Endometrial microvascular endothelial cells (primary cell): ENCODE measurements at regions not wholly inside any gene's neighbourhood (a gene's known extent, or its start where the extent isn't known, plus 50 kb on each side); places are given as distances from the start of the nearest gene placed in this dataset.
"Not testable (repeated sequence)": the region's sequence is repeated elsewhere in the genome, so short reads cannot be mapped to it uniquely, and the experiment has no call there.

Experiments used
- in situ Hi-C: cut with HindIII; loops from 2 replicates; pipeline ENCODE4 v1.10.0; 2017; ENCODE audit warnings: low sequenced_read_pairs, low pct_unique_long_range_greater_than_20kb; ENCODE audit errors: inconsistent ontology term

- in situ Hi-C loops = no loop called here
These were observed 192.9 kb upstream of the CCNH start for GRCh38 chr5:87605663-87606062.

- in situ Hi-C loops = no loop called here
These were observed 187.0 kb upstream of the CCNH start for GRCh38 chr5:87599778-87600177.

- in situ Hi-C loops = no loop called here
These were observed 185.7 kb upstream of the CCNH start for GRCh38 chr5:87598460-87598859.

GRCh38 chr5:87594566-87594965 is 181.8 kb upstream of the CCNH start:
- in situ Hi-C loops = no loop called here

- in situ Hi-C loops = no loop called here
These were observed 176.9 kb upstream of the CCNH start for GRCh38 chr5:87589587-87589986.

- in situ Hi-C loops = no loop called here
These were observed 175.6 kb upstream of the CCNH start for GRCh38 chr5:87588316-87588715.

- in situ Hi-C loops = not testable (repeated sequence)
These were observed 171.0 kb upstream of the CCNH start for GRCh38 chr5:87583704-87584103.

GRCh38 chr5:87582149-87582548 is 169.4 kb upstream of the CCNH start:
- in situ Hi-C loops = no loop called here

- in situ Hi-C loops = no loop called here
These were observed 168.9 kb upstream of the CCNH start for GRCh38 chr5:87581661-87582060.

- in situ Hi-C loops = no loop called here
These were observed 166.9 kb upstream of the CCNH start for GRCh38 chr5:87579678-87580077.

GRCh38 chr5:87576867-87577266 is 164.1 kb upstream of the CCNH start:
- in situ Hi-C loops = no loop called here

- in situ Hi-C loops = not testable (repeated sequence)
These were observed 163.6 kb upstream of the CCNH start for GRCh38 chr5:87576306-87576705.

- in situ Hi-C loops = no loop called here
These were observed 161.4 kb upstream of the CCNH start for GRCh38 chr5:87574106-87574505.

GRCh38 chr5:87572611-87573010 is 159.9 kb upstream of the CCNH start:
- in situ Hi-C loops = no loop called here

GRCh38 chr5:87572090-87572489 is 159.4 kb upstream of the CCNH start:
- in situ Hi-C loops = no loop called here

GRCh38 chr5:87570366-87570765 is 157.6 kb upstream of the CCNH start:
- in situ Hi-C loops = no loop called here

GRCh38 chr5:87562068-87562467 is 149.3 kb upstream of the CCNH start:
- in situ Hi-C loops = no loop called here

GRCh38 chr5:87560528-87560927 is 147.8 kb upstream of the CCNH start:
- in situ Hi-C loops = no loop called here

- in situ Hi-C loops = no loop called here
These were observed 139.2 kb upstream of the CCNH start for GRCh38 chr5:87551911-87552310.

- in situ Hi-C loops = no loop called here
These were observed 128.9 kb upstream of the CCNH start for GRCh38 chr5:87541676-87542075.

GRCh38 chr5:87541033-87541432 is 128.3 kb upstream of the CCNH start:
- in situ Hi-C loops = no loop called here

- in situ Hi-C loops = no loop called here
These were observed 127.1 kb upstream of the CCNH start for GRCh38 chr5:87539839-87540238.
